ENCODE measurements at regions not wholly inside any gene's neighbourhood (a gene's known extent, or its start where the extent isn't known, plus 50 kb on each side); places are given as distances from the start of the nearest gene placed in this dataset.

- TF ChIP-seq USF1 (IDR thresholded peaks at IDR 0.05) (no peak), REST (IDR thresholded peaks at IDR 0.05; ENCODE audit: low read depth) (no peak), RAD21 (IDR thresholded peaks at IDR 0.05; ENCODE audit: low read depth) (no peak), CEBPB (IDR thresholded peaks at IDR 0.05) (no peak), EP300 (IDR thresholded peaks at IDR 0.05; ENCODE audit: borderline replicate concordance) (no peak), YY1 (IDR thresholded peaks at IDR 0.05; ENCODE audit: low read depth) (no peak), TEAD4 (IDR thresholded peaks at IDR 0.05) (no peak), TCF12 (IDR thresholded peaks at IDR 0.05; ENCODE audit: low read depth) (no peak)
Measured at GRCh38 chr12:24304285-24304684, 354.8 kb upstream of the SOX5 start.

- TF ChIP-seq MAX (IDR thresholded peaks at IDR 0.05), result no peak
- no peak for TF ChIP-seq CREB1 (IDR thresholded peaks at IDR 0.05; ENCODE audit: low read depth)
- no peak for TF ChIP-seq RAD21 (IDR thresholded peaks at IDR 0.05; ENCODE audit: low read depth)
- no peak for TF ChIP-seq REST (IDR thresholded peaks at IDR 0.05; ENCODE audit: low read depth)
- TF ChIP-seq TAF1 (IDR thresholded peaks at IDR 0.05; ENCODE audit: low read depth), result no peak
- no peak for TF ChIP-seq TEAD4 (IDR thresholded peaks at IDR 0.05)
- no peak for TF ChIP-seq USF1 (IDR thresholded peaks at IDR 0.05)
- no peak for TF ChIP-seq FOXM1 (IDR thresholded peaks at IDR 0.05; ENCODE audit: borderline replicate concordance, low read depth)
- no peak for TF ChIP-seq TCF12 (IDR thresholded peaks at IDR 0.05; ENCODE audit: low read depth)
- no peak for TF ChIP-seq EP300 (IDR thresholded peaks at IDR 0.05; ENCODE audit: borderline replicate concordance)
- no peak for TF ChIP-seq NFIC (IDR thresholded peaks at IDR 0.05)
- no peak for TF ChIP-seq CEBPB (IDR thresholded peaks at IDR 0.05)
- no peak for TF ChIP-seq ZBTB7A (IDR thresholded peaks at IDR 0.05; ENCODE audit: low read depth)
- no peak for TF ChIP-seq YY1 (IDR thresholded peaks at IDR 0.05; ENCODE audit: low read depth)
- TF ChIP-seq EGR1 (IDR thresholded peaks at IDR 0.05), result no peak
Measured at GRCh38 chr12:24302708-24303107, 353.2 kb upstream of the SOX5 start.

GRCh38 chr12:24297516-24297915 lies 348.0 kb upstream of the SOX5 start:
- TF ChIP-seq YY1 (IDR thresholded peaks at IDR 0.05; ENCODE audit: low read depth) (no peak), USF1 (IDR thresholded peaks at IDR 0.05) (no peak), TAF1 (IDR thresholded peaks at IDR 0.05; ENCODE audit: low read depth) (no peak), FOXM1 (IDR thresholded peaks at IDR 0.05; ENCODE audit: borderline replicate concordance, low read depth) (no peak), EGR1 (IDR thresholded peaks at IDR 0.05) (no peak), REST (IDR thresholded peaks at IDR 0.05; ENCODE audit: low read depth) (no peak), TEAD4 (IDR thresholded peaks at IDR 0.05) (no peak), TCF12 (IDR thresholded peaks at IDR 0.05; ENCODE audit: low read depth) (no peak), RAD21 (IDR thresholded peaks at IDR 0.05; ENCODE audit: low read depth) (no peak), ZBTB7A (IDR thresholded peaks at IDR 0.05; ENCODE audit: low read depth) (no peak)

GRCh38 chr12:24293549-24293948 lies 344.1 kb upstream of the SOX5 start:
- TF ChIP-seq CREB1 (IDR thresholded peaks at IDR 0.05; ENCODE audit: low read depth), result no peak
- TF ChIP-seq TEAD4 (IDR thresholded peaks at IDR 0.05), result no peak
- no peak for TF ChIP-seq FOXM1 (IDR thresholded peaks at IDR 0.05; ENCODE audit: borderline replicate concordance, low read depth)
- no peak for TF ChIP-seq EGR1 (IDR thresholded peaks at IDR 0.05)
- TF ChIP-seq CEBPB (IDR thresholded peaks at IDR 0.05), result no peak
- TF ChIP-seq MAX (IDR thresholded peaks at IDR 0.05), result no peak
- TF ChIP-seq TCF12 (IDR thresholded peaks at IDR 0.05; ENCODE audit: low read depth), result no peak
- TF ChIP-seq NFIC (IDR thresholded peaks at IDR 0.05), result no peak
- TF ChIP-seq EP300 (IDR thresholded peaks at IDR 0.05; ENCODE audit: borderline replicate concordance), result no peak
- no peak for TF ChIP-seq REST (IDR thresholded peaks at IDR 0.05; ENCODE audit: low read depth)
- TF ChIP-seq RAD21 (IDR thresholded peaks at IDR 0.05; ENCODE audit: low read depth), result no peak
- TF ChIP-seq TAF1 (IDR thresholded peaks at IDR 0.05; ENCODE audit: low read depth), result no peak
- TF ChIP-seq USF1 (IDR thresholded peaks at IDR 0.05), result no peak
- no peak for TF ChIP-seq ZBTB7A (IDR thresholded peaks at IDR 0.05; ENCODE audit: low read depth)
- TF ChIP-seq YY1 (IDR thresholded peaks at IDR 0.05; ENCODE audit: low read depth), result no peak

Data from Ishikawa (cell line).